OCI-LY3 (cell line): ENCODE measurements at regions not wholly inside any gene's neighbourhood (a gene's known extent, or its start where the extent isn't known, plus 50 kb on each side); places are given as distances from the start of the nearest gene placed in this dataset.

ENCODE experiments used
- H2AFZ ChIP-seq: fragments of 200-600, 300-600 bp; shearing (Covaris generic); 2 replicates; pipeline ENCODE4 v1.6.0; 2014; ENCODE audit warnings: antibody characterized with exemption, low read depth, low read length
- H3K27ac ChIP-seq: fragments of 200-600, 300-600 bp; sonication (generic); 2 replicates; pipeline ENCODE4 v1.5.1; 2014; ENCODE audit warnings: mild to moderate bottlenecking, low read length, moderate library complexity, mixed read lengths
- H3K27me3 ChIP-seq: fragments of 200-600, 300-600 bp; sonication (generic); 2 replicates; pipeline ENCODE4 v1.6.1; 2014; ENCODE audit warnings: low read depth, low read length, mixed read lengths
- H3K36me3 ChIP-seq: fragments of 200-600, 300-600 bp; sonication (generic); replicated peaks from 2 replicates; pipeline ENCODE3; 2014; ENCODE audit warnings: low read depth, low read length, mixed read lengths
- H3K4me1 ChIP-seq: fragments of 300-600, 200-600 bp; sonication (generic); 2 replicates; pipeline ENCODE4 v1.6.1; 2014; ENCODE audit warnings: low read length, mixed read lengths
- H3K4me2 ChIP-seq: fragments of 200-600, 300-600 bp; sonication (generic); 2 replicates; pipeline ENCODE4 v1.6.1; 2014; ENCODE audit warnings: low read length, mixed read lengths
- H3K4me3 ChIP-seq: fragments of 300-600, 200-600 bp; sonication (generic); 2 replicates; pipeline ENCODE4 v1.5.1; 2014; ENCODE audit warnings: antibody characterized with exemption, mild to moderate bottlenecking, low read length, moderate library complexity
- H3K79me2 ChIP-seq: fragments of 300-600, 200-600 bp; shearing (Covaris generic); 2 replicates; pipeline ENCODE4 v1.6.1; 2014; ENCODE audit warnings: mild to moderate bottlenecking, low read length, mixed read lengths
- H3K9ac ChIP-seq: fragments of 300-600, 200-600 bp; shearing (Covaris generic); 2 replicates; pipeline ENCODE4 v1.6.0; 2014; ENCODE audit warnings: mild to moderate bottlenecking, low read length, moderate library complexity
- H3K9me3 ChIP-seq: fragments of 200-600, 300-600 bp; shearing (Covaris generic); 2 replicates; pipeline ENCODE4 v1.6.1; 2014; ENCODE audit warnings: low read length, mixed read lengths; ENCODE audit not compliant: insufficient read depth
- H4K20me1 ChIP-seq: fragments of 200-600, 300-600 bp; sonication (generic); 2 replicates; pipeline ENCODE4 v1.6.1; 2016; ENCODE audit warnings: low read length, mixed read lengths; ENCODE audit not compliant: insufficient read depth
- EZH2phosphoT487 ChIP-seq: fragments of 200-600 bp; shearing (Covaris generic); IDR thresholded peaks from 2 replicates; pipeline ENCODE4 v1.6.1; 2018; ENCODE audit warnings: antibody characterized with exemption, mixed run types, low read depth
- TF ChIP-seq, protein P1 (sequence below): fragments of 200-600, 300-600 bp; sonication (generic); IDR thresholded peaks from 2 replicates; pipeline ENCODE4 v1.5.1; 2014; ENCODE audit warnings: antibody characterized with exemption, low read length, low read depth

DNA sequence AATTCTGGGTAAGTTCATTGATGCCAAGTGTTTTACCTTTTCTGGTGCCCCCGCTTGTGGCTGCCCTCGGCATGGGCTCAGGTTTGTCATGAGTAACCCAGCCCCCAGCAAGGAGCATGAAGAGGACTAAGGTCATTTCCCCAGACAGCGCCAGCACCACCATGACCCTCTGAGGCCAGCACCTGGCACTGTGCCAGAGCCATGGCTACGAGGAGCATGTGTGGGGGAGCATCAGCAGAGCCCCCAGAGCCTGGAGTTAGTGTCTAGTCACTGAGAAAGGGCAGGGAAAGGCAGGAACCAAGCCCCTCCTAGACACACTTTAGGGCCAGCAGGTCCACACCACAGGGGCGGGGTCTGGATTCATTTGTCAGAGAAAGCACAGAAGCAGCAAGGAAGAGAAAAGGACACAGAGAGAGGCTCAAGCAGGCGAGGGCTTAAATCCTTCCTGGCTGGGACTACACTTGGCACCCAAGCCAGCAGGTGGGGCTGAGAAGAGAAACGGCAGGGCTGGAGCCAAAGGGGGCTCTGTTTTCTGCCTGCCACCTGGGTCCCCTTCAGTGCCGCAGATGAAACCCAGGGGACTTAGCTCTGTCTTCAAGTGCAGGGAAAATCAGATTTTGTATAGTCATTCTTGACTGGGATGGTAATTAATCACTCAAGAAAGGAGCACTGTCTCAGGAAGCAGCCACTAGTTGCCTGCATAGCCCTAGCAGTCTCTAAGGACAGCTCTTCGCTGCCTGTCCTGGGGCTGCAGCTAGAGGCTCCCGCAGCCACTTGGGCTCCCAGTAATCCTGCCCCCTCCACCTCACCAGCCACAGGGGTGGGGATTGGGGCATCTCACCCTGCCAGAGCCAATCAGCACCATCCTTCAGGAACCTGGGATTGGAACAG is 79.6 kb upstream of the ZC3H12A start:
- no peak overlapping the region for H3K27ac ChIP-seq
- H3K27me3 ChIP-seq = peaks cover 19% of the 10 kb centered on the region

DNA sequence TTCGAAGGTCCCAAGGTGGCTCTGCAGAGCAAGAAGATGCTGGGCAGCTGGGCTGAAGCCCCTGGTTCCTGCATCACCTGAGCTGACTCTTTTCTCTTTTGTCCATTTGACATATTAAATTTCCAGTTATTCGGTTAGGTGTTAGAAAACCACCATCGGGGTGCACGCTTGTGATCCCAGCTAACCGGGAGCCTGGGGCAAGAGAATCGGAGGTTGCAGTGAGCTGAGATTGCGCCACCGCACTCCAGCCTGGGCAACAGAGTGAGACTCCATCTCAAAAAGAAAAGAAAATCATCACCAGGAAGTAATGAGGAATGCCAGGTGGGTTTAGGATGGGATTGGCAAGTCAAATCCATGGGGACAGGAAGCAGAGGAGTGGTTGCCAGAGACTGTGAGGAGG is 76.3 kb upstream of the ZC3H12A start:
- Histone ChIP-seq H3K36me3 (no peaks in the 10 kb centered on the region), H3K27me3 (peaks cover 18% of the 10 kb centered on the region), H3K4me3 (no peak overlapping the region), H3K27ac (no peak overlapping the region), H3K4me1 (no peaks in the 10 kb centered on the region), H3K79me2 (no peaks in the 10 kb centered on the region), H3K4me2 (no peak overlapping the region), H2AFZ (no peak overlapping the region), H3K9me3 (no peaks in the 10 kb centered on the region), H4K20me1 (no peaks in the 10 kb centered on the region), H3K9ac (no peak overlapping the region)
- TF ChIP-seq EZH2phosphoT487 = no peak
- TF ChIP-seq, protein P1, sequence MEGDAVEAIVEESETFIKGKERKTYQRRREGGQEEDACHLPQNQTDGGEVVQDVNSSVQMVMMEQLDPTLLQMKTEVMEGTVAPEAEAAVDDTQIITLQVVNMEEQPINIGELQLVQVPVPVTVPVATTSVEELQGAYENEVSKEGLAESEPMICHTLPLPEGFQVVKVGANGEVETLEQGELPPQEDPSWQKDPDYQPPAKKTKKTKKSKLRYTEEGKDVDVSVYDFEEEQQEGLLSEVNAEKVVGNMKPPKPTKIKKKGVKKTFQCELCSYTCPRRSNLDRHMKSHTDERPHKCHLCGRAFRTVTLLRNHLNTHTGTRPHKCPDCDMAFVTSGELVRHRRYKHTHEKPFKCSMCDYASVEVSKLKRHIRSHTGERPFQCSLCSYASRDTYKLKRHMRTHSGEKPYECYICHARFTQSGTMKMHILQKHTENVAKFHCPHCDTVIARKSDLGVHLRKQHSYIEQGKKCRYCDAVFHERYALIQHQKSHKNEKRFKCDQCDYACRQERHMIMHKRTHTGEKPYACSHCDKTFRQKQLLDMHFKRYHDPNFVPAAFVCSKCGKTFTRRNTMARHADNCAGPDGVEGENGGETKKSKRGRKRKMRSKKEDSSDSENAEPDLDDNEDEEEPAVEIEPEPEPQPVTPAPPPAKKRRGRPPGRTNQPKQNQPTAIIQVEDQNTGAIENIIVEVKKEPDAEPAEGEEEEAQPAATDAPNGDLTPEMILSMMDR = no peak

More for the DNA sequence above, 79.6 kb upstream of the ZC3H12A start:
- no peak overlapping the region for H3K4me3 ChIP-seq
- H3K9ac ChIP-seq = no peak overlapping the region
- H3K4me2 ChIP-seq = no peak overlapping the region
- H4K20me1 ChIP-seq = no peaks in the 10 kb centered on the region
- no peak for TF ChIP-seq EZH2phosphoT487
- TF ChIP-seq, protein P1 = no peak
- H2AFZ ChIP-seq = no peak overlapping the region
- H3K36me3 ChIP-seq = no peaks in the 10 kb centered on the region
- H3K9me3 ChIP-seq = no peaks in the 10 kb centered on the region
- no peaks in the 10 kb centered on the region for H3K79me2 ChIP-seq
- no peaks in the 10 kb centered on the region for H3K4me1 ChIP-seq

DNA sequence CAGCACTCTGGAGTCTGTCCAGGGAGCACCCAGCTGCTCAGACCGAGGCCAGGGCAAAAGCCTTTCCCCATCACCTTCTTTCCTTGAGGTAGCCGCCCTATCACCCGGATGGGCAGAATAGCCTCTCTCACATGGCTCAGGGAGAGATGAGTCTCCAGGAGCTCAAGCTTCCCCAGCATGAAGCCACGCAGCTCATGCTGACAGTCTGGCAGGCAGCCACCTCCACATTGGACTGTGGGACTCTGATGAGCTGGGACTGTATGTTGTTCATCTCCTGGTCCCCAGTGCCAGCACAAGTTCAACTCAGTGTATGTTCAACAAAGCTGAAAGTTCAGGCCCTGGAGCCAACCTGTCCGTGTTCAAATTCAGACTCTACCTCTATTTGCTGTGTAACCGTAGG is 75.2 kb upstream of the ZC3H12A start:
- Histone ChIP-seq H3K4me2 (no peak overlapping the region), H3K27me3 (peaks cover 9% of the 10 kb centered on the region; the same call in 1 of the 2 replicates), H2AFZ (no peak overlapping the region), H3K9ac (no peak overlapping the region), H3K36me3 (no peaks in the 10 kb centered on the region), H3K27ac (no peak overlapping the region), H4K20me1 (no peaks in the 10 kb centered on the region), H3K4me1 (no peaks in the 10 kb centered on the region), H3K79me2 (no peaks in the 10 kb centered on the region), H3K9me3 (no peaks in the 10 kb centered on the region), H3K4me3 (no peak overlapping the region)
- TF ChIP-seq, protein P1 = no peak
- TF ChIP-seq EZH2phosphoT487 = no peak

DNA sequence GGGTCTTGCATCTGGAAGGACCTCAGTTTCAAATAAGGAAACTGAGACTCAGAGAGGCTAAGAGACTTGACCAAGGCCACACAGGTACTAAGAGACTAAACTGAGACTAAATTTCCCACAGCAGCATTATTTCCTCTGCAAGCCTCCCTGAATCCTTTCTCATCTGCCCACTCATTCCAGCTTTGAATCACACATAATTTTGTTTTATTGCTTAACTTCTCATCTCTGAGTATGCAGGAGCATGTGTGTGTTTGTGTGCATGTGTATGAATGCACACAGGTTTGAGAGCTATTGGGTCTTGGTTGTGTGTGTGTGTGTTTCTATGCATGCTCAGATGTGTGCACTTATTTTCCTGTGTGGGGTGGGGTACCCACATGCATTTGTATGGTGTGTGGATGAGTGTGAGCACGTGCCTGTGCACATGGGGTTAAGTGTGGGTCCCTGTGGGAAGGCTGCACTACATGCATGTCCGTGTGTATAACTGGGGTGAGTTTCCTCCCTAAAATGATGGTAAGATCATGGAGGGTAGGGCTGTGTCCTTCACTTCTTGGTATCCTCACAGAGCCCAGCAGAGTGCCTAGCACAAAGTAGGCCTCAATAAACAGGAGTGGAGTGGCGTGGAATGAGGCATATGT is 74.4 kb upstream of the ZC3H12A start:
- no peak overlapping the region for H3K27ac ChIP-seq
- no peak for TF ChIP-seq EZH2phosphoT487
- TF ChIP-seq, protein P1 = no peak
- H3K36me3 ChIP-seq = no peaks in the 10 kb centered on the region
- H4K20me1 ChIP-seq = no peaks in the 10 kb centered on the region
- no peaks in the 10 kb centered on the region for H3K9me3 ChIP-seq
- no peak overlapping the region for H3K4me2 ChIP-seq
- no peaks in the 10 kb centered on the region for H3K79me2 ChIP-seq
- no peak overlapping the region for H3K4me3 ChIP-seq
- no peak overlapping the region for H2AFZ ChIP-seq
- 0 out of 2 replicates have a peak, but pooled peaks cover 3% of the 10 kb centered on the region for H3K27me3 ChIP-seq
- H3K4me1 ChIP-seq = no peaks in the 10 kb centered on the region
- H3K9ac ChIP-seq = no peak overlapping the region
